ENCODE measurements at regions not wholly inside any gene's neighbourhood (a gene's known extent, or its start where the extent isn't known, plus 50 kb on each side); places are given as distances from the start of the nearest gene placed in this dataset.

DNA sequence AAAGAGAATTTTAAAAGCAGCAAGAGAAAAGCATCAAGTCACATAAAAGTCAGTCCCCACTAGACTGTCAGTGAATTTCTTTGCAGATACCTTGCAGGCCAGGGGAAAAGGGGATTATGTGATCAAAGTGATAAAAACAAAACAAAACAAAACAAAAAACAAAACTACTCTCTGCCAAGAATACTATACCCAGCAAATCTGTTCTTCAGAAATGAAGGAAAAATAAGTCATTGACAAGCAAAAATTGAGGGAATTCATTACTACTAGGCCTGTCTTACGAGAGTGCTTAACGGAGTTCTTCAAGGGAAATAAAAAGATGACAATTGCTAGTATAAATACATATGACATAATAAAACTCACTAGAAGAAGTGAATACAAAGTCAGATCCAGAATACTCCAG is 245.5 kb upstream of the CHST9 start:
- no peak overlapping the region for H3K4me3 ChIP-seq
- no peaks in the 10 kb centered on the region for H3K27me3 ChIP-seq
- H3K9me3 ChIP-seq: peaks cover 0 to 8% (median 0%) of the 10 kb centered on the region in 3 donors
- WGBS, 2 donors (ENCODE audit: low coverage in 1 of 2): 72 to 88% methylated on average over 2 of the region's 2 CpGs
- no peak overlapping the region for H3K27ac ChIP-seq
- H3K36me3 ChIP-seq: no peaks in the 10 kb centered on the region
- H3K4me1 ChIP-seq: no peaks in the 10 kb centered on the region
- TF ChIP-seq POLR2A (IDR thresholded peaks at IDR 0.05) (no peak), POLR2AphosphoS5 (IDR thresholded peaks at IDR 0.05) (no peak), EP300 (IDR thresholded peaks at IDR 0.05) (no peak)
- TF ChIP-seq, protein P1, sequence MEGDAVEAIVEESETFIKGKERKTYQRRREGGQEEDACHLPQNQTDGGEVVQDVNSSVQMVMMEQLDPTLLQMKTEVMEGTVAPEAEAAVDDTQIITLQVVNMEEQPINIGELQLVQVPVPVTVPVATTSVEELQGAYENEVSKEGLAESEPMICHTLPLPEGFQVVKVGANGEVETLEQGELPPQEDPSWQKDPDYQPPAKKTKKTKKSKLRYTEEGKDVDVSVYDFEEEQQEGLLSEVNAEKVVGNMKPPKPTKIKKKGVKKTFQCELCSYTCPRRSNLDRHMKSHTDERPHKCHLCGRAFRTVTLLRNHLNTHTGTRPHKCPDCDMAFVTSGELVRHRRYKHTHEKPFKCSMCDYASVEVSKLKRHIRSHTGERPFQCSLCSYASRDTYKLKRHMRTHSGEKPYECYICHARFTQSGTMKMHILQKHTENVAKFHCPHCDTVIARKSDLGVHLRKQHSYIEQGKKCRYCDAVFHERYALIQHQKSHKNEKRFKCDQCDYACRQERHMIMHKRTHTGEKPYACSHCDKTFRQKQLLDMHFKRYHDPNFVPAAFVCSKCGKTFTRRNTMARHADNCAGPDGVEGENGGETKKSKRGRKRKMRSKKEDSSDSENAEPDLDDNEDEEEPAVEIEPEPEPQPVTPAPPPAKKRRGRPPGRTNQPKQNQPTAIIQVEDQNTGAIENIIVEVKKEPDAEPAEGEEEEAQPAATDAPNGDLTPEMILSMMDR (IDR thresholded peaks at IDR 0.05): no peak
- ATAC-seq: no peak

DNA sequence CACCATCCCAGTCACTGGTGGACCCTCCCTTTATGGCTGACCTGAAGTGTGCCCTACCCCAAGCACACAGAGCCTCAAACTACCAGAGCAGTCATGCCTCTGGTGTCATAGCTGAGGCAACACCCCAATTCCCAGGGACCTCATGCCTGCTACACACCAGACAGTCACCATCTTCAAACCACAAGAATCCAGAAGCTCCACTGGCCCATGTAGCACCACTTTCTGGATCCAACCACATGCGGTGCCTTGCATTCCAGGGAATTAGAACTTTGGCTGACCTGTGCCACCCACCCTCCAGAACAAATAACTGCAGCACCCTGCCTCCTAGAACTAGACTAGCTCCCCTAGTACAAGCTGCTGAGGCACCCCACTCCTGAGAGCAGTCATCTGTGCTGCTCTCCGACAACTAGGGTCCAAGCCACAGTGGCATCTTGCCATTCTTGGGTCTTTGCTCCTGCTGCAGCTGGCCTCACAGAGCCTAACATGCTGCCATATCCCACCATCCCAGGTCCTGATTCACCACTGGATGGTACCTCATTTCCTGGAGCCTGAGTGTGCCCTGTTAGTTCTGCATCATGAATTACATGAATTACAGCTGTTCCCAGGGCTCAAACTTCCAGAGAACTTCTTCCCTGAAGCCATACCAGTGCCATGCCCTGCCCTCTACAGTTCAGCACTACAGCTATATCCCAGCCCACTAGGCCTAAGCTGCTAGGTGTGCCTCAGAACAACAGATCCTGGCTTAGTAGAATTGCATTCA is 243.8 kb upstream of the CHST9 start:
- Histone ChIP-seq H3K27me3 (no peaks in the 10 kb centered on the region), H3K9me3 (peaks cover 0 to 8% (median 0%) of the 10 kb centered on the region in 3 donors), H3K36me3 (no peaks in the 10 kb centered on the region), H3K4me1 (no peaks in the 10 kb centered on the region), H3K4me3 (no peak overlapping the region), H3K27ac (no peak overlapping the region)
- TF ChIP-seq EP300 (IDR thresholded peaks at IDR 0.05) (no peak), POLR2A (IDR thresholded peaks at IDR 0.05) (no peak), POLR2AphosphoS5 (IDR thresholded peaks at IDR 0.05) (no peak)
- TF ChIP-seq, protein P1 (IDR thresholded peaks at IDR 0.05): no peak
- WGBS, 2 donors (ENCODE audit: low coverage in 1 of 2): 60% methylated on average over 1 of the region's 2 CpGs; no CpG with 5 or more reads in 1 of the 2 donors
- no peak for ATAC-seq

DNA sequence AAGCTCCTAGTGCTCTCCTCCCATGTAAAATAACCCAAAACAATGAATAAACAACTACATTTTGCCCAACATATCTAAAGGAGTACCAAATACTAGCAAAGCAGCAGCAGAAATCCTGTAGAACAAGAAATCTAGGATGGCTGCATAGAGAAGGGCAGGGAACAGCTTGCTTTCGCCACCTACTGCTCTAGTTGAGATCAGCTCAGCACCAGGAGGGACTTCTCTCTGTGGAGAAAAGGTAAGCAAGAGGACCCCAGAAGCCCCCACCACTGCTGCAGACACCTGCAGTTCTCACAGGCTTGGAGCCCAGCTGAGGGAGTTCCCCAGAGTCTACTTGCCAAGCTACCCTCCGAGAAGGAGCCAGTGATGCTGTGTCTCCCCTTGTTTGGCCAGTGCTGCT is 243.0 kb upstream of the CHST9 start:
- WGBS, 2 donors (ENCODE audit: low coverage in 1 of 2): 100% methylated on average over 1 of the region's 2 CpGs; no CpG with 5 or more reads in 1 of the 2 donors
- no peak overlapping the region for H3K4me3 ChIP-seq
- ATAC-seq: no peak
- no peaks in the 10 kb centered on the region for H3K36me3 ChIP-seq
- no peaks in the 10 kb centered on the region for H3K27me3 ChIP-seq
- no peaks in the 10 kb centered on the region for H3K4me1 ChIP-seq
- peaks cover 0 to 8% (median 0%) of the 10 kb centered on the region in 3 donors for H3K9me3 ChIP-seq
- no peak overlapping the region for H3K27ac ChIP-seq
- TF ChIP-seq POLR2AphosphoS5 (IDR thresholded peaks at IDR 0.05): no peak
- no peak for TF ChIP-seq EP300 (IDR thresholded peaks at IDR 0.05)
- TF ChIP-seq, protein P1 (IDR thresholded peaks at IDR 0.05): no peak
- no peak for TF ChIP-seq POLR2A (IDR thresholded peaks at IDR 0.05)

DNA sequence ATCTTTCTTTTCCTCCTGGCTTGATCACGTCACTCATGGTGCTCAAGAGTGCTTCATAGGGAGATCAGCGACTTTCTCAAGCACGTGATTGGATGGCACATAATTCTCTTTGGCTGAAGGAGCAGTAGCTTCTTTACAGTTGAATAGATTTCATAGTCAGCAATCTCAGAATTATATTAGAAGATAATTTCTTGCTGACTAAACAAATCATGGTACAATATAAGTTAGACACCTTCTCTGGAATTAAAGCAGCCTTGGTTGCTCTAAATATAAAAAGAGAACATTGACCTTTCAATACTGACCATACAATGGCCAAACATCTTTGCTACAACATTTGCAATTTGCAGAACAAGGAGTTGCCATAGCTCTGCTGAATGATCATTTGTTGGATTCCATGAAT is 238.5 kb upstream of the CHST9 start:
- TF ChIP-seq POLR2AphosphoS5 (IDR thresholded peaks at IDR 0.05) (no peak), POLR2A (IDR thresholded peaks at IDR 0.05) (no peak)
- TF ChIP-seq, protein P1 (IDR thresholded peaks at IDR 0.05): no peak
- no peaks in the 10 kb centered on the region for H3K4me1 ChIP-seq
- H3K9me3 ChIP-seq: no peaks in the 10 kb centered on the region
- no peaks in the 10 kb centered on the region for H3K36me3 ChIP-seq
- 78 to 92% methylated on average over 3 of the region's 3 CpGs for WGBS, 2 donors (ENCODE audit: low coverage in 1 of 2)
- no peak overlapping the region for H3K27ac ChIP-seq
- no peak overlapping the region for H3K4me3 ChIP-seq
- no peaks in the 10 kb centered on the region for H3K27me3 ChIP-seq
- ATAC-seq: no peak

DNA sequence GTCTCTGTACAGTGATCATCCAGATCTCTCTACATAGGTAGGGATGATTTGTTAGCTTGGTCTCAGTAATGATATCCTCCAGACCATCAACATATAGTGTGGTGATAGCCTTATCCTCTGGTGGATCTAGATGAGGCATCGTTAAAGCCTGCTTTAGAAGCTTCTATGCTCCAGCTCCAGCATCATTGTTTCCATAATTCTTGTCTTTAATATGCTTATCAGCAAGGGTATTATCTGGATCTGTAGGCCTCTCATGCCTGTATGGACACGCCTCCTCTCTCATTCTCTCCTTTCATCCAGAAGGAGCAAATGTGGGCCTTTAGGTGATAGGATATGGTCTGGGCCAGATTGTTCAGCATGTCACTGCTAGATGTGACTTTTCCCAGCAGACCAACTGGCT is 234.5 kb upstream of the CHST9 start:
- no peaks in the 10 kb centered on the region for H3K36me3 ChIP-seq
- no peak for ATAC-seq
- TF ChIP-seq, protein P1 (IDR thresholded peaks at IDR 0.05): no peak
- TF ChIP-seq POLR2AphosphoS5 (IDR thresholded peaks at IDR 0.05) (no peak), EP300 (IDR thresholded peaks at IDR 0.05) (no peak), POLR2A (IDR thresholded peaks at IDR 0.05) (no peak)
- no peaks in the 10 kb centered on the region for H3K9me3 ChIP-seq
- H3K27ac ChIP-seq: no peak overlapping the region
- WGBS, 2 donors (ENCODE audit: low coverage in 1 of 2): 88 to 100% methylated on average over 1 to 2 of the region's 2 CpGs
- H3K27me3 ChIP-seq: no peaks in the 10 kb centered on the region
- H3K4me3 ChIP-seq: no peak overlapping the region
- no peaks in the 10 kb centered on the region for H3K4me1 ChIP-seq
